ENCODE measurements at regions not wholly inside any gene's neighbourhood (a gene's known extent, or its start where the extent isn't known, plus 50 kb on each side); places are given as distances from the start of the nearest gene placed in this dataset.

GRCh38 chr13:23949200-23949599 is 51.9 kb upstream of the C1QTNF9B start:
- TF ChIP-seq, protein P1, sequence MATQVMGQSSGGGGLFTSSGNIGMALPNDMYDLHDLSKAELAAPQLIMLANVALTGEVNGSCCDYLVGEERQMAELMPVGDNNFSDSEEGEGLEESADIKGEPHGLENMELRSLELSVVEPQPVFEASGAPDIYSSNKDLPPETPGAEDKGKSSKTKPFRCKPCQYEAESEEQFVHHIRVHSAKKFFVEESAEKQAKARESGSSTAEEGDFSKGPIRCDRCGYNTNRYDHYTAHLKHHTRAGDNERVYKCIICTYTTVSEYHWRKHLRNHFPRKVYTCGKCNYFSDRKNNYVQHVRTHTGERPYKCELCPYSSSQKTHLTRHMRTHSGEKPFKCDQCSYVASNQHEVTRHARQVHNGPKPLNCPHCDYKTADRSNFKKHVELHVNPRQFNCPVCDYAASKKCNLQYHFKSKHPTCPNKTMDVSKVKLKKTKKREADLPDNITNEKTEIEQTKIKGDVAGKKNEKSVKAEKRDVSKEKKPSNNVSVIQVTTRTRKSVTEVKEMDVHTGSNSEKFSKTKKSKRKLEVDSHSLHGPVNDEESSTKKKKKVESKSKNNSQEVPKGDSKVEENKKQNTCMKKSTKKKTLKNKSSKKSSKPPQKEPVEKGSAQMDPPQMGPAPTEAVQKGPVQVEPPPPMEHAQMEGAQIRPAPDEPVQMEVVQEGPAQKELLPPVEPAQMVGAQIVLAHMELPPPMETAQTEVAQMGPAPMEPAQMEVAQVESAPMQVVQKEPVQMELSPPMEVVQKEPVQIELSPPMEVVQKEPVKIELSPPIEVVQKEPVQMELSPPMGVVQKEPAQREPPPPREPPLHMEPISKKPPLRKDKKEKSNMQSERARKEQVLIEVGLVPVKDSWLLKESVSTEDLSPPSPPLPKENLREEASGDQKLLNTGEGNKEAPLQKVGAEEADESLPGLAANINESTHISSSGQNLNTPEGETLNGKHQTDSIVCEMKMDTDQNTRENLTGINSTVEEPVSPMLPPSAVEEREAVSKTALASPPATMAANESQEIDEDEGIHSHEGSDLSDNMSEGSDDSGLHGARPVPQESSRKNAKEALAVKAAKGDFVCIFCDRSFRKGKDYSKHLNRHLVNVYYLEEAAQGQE (IDR thresholded peaks at IDR 0.05) = no peak
- no peak for TF ChIP-seq GABPA (IDR thresholded peaks at IDR 0.05 in 1 of 2, conservative IDR thresholded peaks at IDR 0.05 in 1 of 2)
- no peak for TF ChIP-seq RAD21 (IDR thresholded peaks at IDR 0.05)
- no peak for TF ChIP-seq NR2F2 (IDR thresholded peaks at IDR 0.05)
- TF ChIP-seq, protein P2, sequence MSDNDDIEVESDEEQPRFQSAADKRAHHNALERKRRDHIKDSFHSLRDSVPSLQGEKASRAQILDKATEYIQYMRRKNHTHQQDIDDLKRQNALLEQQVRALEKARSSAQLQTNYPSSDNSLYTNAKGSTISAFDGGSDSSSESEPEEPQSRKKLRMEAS (IDR thresholded peaks at IDR 0.05) = no peak
- TF ChIP-seq, protein P3, sequence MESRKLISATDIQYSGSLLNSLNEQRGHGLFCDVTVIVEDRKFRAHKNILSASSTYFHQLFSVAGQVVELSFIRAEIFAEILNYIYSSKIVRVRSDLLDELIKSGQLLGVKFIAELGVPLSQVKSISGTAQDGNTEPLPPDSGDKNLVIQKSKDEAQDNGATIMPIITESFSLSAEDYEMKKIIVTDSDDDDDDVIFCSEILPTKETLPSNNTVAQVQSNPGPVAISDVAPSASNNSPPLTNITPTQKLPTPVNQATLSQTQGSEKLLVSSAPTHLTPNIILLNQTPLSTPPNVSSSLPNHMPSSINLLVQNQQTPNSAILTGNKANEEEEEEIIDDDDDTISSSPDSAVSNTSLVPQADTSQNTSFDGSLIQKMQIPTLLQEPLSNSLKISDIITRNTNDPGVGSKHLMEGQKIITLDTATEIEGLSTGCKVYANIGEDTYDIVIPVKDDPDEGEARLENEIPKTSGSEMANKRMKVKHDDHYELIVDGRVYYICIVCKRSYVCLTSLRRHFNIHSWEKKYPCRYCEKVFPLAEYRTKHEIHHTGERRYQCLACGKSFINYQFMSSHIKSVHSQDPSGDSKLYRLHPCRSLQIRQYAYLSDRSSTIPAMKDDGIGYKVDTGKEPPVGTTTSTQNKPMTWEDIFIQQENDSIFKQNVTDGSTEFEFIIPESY (IDR thresholded peaks at IDR 0.05) = no peak
- TF ChIP-seq JUND (IDR thresholded peaks at IDR 0.05) = no peak
- TF ChIP-seq YY1 (IDR thresholded peaks at IDR 0.05) = no peak
- no peak for TF ChIP-seq FOXA2 (IDR thresholded peaks at IDR 0.05)
- TF ChIP-seq, protein P4, sequence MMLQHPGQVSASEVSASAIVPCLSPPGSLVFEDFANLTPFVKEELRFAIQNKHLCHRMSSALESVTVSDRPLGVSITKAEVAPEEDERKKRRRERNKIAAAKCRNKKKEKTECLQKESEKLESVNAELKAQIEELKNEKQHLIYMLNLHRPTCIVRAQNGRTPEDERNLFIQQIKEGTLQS (IDR thresholded peaks at IDR 0.05) = no peak
- TF ChIP-seq FOXA1 (IDR thresholded peaks at IDR 0.05) = no peak
- TF ChIP-seq HNF4G (IDR thresholded peaks at IDR 0.05) = no peak
- TF ChIP-seq SP1 (IDR thresholded peaks at IDR 0.05) = no peak
- Histone ChIP-seq H3K27ac (ENCODE audit: low read depth in 1 of 2, low read length in 2 of 2) (no peak overlapping the region), H3K4me1 (ENCODE audit: control insufficient read depth in 4 of 4, insufficient read depth in 4 of 4, low read length in 3 of 4) (no peaks in the 10 kb centered on the region), H3K4me3 (ENCODE audit: low read depth in 1 of 3, low read length in 3 of 3) (no peak overlapping the region), H3K9me3 (ENCODE audit: control insufficient read depth in 4 of 4, low read length in 3 of 4) (no peaks in the 10 kb centered on the region), H3K36me3 (ENCODE audit: control insufficient read depth in 4 of 4, insufficient read depth in 3 of 4, low read depth in 1 of 4, low read length in 3 of 4) (no peaks in the 10 kb centered on the region), H3K9ac (ENCODE audit: low read depth in 1 of 2, low read length in 2 of 2) (no peak overlapping the region), H3K27me3 (ENCODE audit: control insufficient read depth in 4 of 4, insufficient read depth in 4 of 4, low read length in 3 of 4) (peaks cover 0 to 6% (median 0%) of the 10 kb centered on the region in 4 donors)
- DNase-seq (ENCODE audit: low spot score) = no peak
- 75% methylated on average over 7 of the region's 7 CpGs for WGBS

DNA sequence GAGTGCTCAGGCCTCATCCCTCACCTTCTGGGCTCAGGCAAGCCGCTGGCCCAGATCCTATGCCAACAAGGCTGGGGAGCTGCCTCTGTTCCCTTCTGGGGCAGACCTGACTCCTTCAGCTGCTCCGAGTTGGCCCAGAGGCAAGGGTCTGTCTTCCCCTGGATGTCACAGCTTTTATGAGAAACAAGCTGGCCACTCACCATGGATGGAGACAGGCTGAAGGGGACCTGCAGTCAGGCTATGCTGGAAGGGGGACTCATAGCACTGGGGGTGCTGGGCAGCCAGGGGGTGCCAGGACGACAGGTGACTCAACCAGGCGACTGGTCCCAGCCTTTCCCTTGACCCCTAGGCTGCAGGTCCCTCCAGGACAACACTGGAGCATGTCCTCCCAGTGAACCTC is 52.4 kb upstream of the C1QTNF9B start:
- H3K9ac ChIP-seq (ENCODE audit: low read depth in 1 of 2, low read length in 2 of 2) = no peak overlapping the region
- no peak overlapping the region for H3K27ac ChIP-seq (ENCODE audit: low read depth in 1 of 2, low read length in 2 of 2)
- H3K4me3 ChIP-seq (ENCODE audit: low read depth in 1 of 3, low read length in 3 of 3) = no peak overlapping the region
- H3K36me3 ChIP-seq (ENCODE audit: control insufficient read depth in 4 of 4, insufficient read depth in 3 of 4, low read depth in 1 of 4, low read length in 3 of 4) = no peaks in the 10 kb centered on the region
- H3K27me3 ChIP-seq (ENCODE audit: control insufficient read depth in 4 of 4, insufficient read depth in 4 of 4, low read length in 3 of 4) = peaks cover 0 to 6% (median 0%) of the 10 kb centered on the region in 4 donors
- WGBS = 82% methylated on average over 4 of the region's 4 CpGs
- DNase-seq (ENCODE audit: low spot score) = no peak
- H3K4me1 ChIP-seq (ENCODE audit: control insufficient read depth in 4 of 4, insufficient read depth in 4 of 4, low read length in 3 of 4) = no peaks in the 10 kb centered on the region
- no peak for TF ChIP-seq FOXA2 (IDR thresholded peaks at IDR 0.05)
- TF ChIP-seq NR2F2 (IDR thresholded peaks at IDR 0.05) = no peak
- TF ChIP-seq, protein P4 (IDR thresholded peaks at IDR 0.05) = no peak
- TF ChIP-seq RXRA (IDR thresholded peaks at IDR 0.05) = no peak
- no peak for TF ChIP-seq HNF4G (IDR thresholded peaks at IDR 0.05)
- TF ChIP-seq HNF4A (conservative IDR thresholded peaks at IDR 0.05) = no peak
- TF ChIP-seq, protein P2 (IDR thresholded peaks at IDR 0.05) = no peak
- no peak for TF ChIP-seq RAD21 (IDR thresholded peaks at IDR 0.05)
- TF ChIP-seq EGR1 (IDR thresholded peaks at IDR 0.05; ENCODE audit: low read depth in 2 of 2) = no peak
- no peak for TF ChIP-seq TAF1 (conservative IDR thresholded peaks at IDR 0.05)
- TF ChIP-seq, protein P5, sequence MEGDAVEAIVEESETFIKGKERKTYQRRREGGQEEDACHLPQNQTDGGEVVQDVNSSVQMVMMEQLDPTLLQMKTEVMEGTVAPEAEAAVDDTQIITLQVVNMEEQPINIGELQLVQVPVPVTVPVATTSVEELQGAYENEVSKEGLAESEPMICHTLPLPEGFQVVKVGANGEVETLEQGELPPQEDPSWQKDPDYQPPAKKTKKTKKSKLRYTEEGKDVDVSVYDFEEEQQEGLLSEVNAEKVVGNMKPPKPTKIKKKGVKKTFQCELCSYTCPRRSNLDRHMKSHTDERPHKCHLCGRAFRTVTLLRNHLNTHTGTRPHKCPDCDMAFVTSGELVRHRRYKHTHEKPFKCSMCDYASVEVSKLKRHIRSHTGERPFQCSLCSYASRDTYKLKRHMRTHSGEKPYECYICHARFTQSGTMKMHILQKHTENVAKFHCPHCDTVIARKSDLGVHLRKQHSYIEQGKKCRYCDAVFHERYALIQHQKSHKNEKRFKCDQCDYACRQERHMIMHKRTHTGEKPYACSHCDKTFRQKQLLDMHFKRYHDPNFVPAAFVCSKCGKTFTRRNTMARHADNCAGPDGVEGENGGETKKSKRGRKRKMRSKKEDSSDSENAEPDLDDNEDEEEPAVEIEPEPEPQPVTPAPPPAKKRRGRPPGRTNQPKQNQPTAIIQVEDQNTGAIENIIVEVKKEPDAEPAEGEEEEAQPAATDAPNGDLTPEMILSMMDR (IDR thresholded peaks at IDR 0.05; ENCODE audit: low read depth, low read length, missing input control) = no peak
- TF ChIP-seq FOXA1 (IDR thresholded peaks at IDR 0.05) = no peak
- no peak for TF ChIP-seq SP1 (IDR thresholded peaks at IDR 0.05)
- no peaks in the 10 kb centered on the region for H3K9me3 ChIP-seq (ENCODE audit: control insufficient read depth in 4 of 4, low read length in 3 of 4)
